NCI-H1436 (cell line): ENCODE measurements at regions not wholly inside any gene's neighbourhood (a gene's known extent, or its start where the extent isn't known, plus 50 kb on each side); places are given as distances from the start of the nearest gene placed in this dataset.

Experiments used
- DNase-seq: peaks from one replicate; lab custom pipeline; 2025; lab: John Stamatoyannopoulos, UW

DNA sequence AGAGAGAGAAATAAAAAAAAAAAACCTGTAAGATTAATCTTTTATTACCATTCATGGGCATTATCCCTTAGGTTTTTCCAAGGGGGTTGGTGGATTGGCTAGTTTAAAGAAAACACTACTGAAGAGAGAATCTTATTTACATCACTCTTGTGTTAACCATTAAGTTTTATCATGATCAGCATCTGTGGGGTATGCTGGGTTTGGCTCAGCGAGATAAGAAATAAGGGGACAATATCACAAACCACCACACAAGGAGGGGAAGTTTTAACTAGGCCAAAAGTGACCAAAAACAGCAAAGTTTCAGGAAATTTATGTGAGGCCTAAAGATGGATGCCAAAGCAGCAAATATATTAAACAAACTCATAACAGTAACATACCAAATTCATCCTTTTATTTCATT lies 548.6 kb downstream of the SLC16A7 start:
- DNase-seq = no peak

DNA sequence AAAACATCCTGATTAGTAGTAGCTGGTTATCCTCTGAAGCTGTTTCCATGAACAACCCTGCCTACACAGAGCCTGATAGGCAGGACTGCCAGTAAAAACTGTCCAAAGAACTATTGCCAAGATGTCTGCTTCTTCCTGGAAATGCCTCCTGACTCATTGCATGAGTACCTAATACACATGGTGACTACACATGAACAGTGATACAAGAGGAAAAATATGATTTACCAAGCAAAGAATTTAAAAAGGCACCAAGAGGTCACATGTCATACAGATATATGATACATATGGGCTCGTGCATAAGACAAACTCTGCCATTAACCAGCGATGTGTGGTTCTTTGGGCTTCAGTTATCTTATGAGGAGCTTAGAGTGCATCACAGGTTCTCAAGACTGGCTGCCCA lies 552.3 kb downstream of the SLC16A7 start:
- DNase-seq = no peak

DNA sequence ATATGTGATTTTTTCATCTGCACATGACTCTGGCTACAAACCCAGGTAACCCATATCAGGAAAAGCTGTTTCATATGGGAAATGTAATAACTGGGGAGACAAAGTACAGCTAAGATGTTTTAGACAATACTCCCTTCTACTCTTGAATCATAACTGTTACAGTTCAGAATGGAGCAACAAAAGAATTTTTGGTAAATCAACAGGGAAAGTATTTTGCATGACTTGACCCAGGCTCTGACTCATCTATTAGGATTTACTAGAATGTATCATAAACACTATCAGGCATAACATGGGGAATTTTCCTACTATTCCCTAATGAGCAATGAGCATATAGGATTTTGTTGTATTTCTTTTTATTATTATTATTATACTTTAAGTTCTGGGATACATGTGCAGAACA lies 553.0 kb downstream of the SLC16A7 start:
- no peak for DNase-seq

DNA sequence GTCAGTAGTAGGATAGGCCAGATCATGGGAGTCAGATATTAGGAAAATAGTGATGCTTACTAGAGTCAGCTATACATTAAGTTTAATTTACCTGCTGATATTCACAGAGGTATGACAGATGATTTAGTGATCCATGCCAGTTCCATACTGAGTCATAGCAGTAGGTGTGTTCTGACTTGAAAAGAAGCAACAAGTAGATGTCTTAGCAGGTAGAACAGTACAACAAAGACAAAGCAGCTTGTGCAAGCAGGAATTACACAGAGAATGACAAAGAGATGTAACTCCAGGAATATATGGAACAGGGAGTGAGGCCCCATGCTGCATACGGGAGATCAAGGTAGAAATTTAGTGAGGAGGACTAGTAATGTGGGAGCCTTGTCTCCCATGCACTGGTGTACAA lies 556.9 kb downstream of the SLC16A7 start:
- no peak for DNase-seq

DNA sequence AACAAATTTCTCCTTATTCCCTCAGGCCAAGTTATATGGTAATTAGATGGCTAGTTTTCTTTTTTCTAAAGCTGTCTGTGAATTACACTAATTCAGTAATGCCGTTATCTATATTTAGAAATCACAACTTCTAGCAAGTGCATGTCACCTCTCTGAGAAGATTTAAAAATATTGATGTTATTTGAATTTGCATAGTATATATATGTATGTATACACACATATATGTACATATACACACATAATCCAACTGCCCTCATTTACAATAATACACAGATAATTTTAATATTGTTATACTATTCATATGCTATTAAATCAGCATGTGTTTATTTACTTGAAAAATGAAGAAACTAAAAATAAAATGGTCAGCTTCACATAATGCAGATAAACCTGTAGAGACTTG lies 563.9 kb downstream of the SLC16A7 start:
- no peak for DNase-seq

DNA sequence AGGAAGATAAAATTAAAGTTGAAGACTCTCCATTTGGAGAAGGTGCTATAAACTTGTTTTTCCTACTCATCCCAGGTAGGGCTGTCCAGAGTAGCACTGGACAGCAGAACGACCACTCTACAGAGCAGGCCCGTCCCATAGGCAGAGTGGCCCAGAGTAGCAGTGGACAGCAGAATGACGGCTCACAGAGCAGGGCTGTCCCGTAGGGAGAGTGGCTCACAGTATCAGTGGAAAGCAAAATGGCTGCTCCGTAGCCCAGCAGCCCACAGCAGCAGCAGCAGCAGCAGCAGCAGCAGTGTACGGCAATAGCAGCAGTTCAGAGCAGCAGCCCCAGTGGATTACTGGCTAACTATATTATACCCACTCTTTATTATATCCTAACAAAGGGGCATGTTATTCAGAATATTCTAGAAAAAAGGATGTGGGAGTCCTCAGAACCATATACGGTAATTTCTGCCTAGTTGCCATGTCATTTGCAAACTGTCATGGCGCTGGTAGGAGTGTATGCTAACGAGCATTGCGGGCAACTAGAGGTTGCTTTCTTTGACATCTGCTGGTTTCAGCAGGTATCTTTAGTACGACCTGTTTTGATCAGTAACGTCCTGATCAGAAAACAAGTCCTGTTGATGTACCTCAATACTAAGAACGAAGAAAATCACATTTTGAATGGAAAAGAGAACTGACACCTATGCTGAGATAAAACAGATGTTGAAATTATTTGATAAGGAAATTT lies 567.3 kb downstream of the SLC16A7 start:
- no peak for DNase-seq

DNA sequence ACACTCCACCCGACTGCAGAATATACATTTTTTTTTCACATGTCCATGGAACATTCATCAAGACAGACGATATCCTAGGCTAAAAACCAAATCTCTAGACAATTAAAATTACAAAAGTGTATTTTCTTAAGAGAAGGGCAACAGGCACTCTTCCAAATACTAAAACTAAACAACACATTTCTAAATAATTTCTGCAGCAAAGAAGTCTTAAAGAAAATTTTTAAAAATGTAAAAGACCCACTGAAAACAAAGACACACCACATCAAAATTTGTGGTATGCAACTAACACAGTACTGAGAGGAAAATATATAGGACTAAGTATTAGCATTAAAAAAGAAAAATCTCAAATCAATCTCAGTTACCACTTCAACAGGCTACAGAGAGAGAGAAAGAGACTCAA lies 570.0 kb downstream of the SLC16A7 start:
- DNase-seq = no peak

DNA sequence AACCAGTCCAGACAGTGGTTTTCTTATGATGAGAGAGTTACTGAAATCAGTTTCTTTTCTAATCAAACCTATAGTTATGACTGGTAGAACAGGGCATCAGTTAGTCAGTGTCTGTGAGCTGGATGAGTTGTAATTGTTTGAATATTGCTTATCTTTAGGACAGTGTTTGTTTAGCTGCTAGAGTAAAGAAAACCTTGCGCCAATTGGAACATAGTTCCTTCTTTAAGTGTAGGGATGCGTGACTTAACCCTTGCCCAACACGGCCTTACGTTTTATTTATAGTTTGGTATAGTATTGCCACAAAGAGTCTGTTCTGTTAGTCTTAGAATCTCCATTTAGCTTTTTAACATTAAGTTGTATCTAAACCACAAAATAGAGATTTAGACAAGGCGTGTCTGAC lies 572.6 kb downstream of the SLC16A7 start:
- no peak for DNase-seq

DNA sequence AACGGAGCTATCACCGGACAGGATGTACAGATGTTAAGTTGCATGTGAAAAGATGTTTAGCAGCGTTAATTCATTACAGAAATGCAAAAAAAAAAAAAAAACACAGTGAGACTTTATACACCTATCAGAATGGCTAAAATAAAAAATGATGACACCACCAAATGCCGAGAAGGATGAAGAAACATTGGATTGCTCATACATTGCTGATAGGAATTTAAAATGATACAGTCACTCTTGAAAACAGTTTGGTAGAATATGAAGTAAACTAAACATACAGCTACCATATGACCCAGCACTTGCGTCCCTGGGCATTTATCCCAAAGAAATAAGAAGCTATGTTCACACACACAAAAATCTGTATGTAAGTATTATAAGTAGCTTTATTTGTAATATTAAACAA lies 574.1 kb downstream of the SLC16A7 start:
- no peak for DNase-seq

DNA sequence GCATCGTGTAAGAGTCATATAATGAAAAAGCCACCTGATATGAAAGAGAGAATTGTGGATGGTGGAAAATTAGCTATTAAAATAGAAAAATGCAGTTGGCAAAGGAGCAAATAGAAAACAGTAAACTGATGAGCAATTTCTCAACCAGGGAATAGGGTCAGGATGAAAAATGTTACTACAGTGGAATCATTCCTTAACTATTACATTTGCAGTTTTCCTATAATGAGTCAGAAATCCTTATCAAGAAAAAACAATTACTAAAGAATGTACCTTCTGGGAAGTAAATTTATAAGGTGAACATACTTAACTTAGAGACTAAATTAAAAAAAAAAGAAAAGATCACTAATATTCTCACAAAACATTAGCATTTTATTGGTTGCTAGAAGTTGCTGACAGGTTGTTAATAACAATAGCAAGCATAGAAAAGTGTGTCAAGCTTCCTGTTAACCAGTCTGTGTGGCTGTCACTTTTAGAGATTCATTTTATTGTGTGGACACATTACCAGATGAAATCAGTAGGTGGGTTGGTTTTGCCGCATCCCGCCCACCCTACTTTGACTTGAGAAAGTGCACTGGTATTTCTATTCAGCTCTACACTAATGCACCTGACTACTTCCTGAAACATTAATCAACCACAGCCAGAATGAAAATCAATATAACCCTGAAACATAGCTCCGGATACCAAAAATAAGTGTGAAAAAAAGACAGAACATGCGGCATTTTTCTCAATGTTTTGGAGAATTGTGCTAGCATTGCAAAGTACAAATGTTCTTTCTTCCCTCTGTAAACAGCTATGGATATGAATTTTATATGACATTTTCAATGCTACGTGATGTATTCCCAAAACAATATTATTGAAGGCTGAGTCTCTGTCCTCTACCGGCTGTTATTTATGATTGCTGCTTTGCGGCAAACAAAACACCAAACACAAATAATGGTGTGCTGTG lies 576.7 kb downstream of the SLC16A7 start:
- DNase-seq = no peak

DNA sequence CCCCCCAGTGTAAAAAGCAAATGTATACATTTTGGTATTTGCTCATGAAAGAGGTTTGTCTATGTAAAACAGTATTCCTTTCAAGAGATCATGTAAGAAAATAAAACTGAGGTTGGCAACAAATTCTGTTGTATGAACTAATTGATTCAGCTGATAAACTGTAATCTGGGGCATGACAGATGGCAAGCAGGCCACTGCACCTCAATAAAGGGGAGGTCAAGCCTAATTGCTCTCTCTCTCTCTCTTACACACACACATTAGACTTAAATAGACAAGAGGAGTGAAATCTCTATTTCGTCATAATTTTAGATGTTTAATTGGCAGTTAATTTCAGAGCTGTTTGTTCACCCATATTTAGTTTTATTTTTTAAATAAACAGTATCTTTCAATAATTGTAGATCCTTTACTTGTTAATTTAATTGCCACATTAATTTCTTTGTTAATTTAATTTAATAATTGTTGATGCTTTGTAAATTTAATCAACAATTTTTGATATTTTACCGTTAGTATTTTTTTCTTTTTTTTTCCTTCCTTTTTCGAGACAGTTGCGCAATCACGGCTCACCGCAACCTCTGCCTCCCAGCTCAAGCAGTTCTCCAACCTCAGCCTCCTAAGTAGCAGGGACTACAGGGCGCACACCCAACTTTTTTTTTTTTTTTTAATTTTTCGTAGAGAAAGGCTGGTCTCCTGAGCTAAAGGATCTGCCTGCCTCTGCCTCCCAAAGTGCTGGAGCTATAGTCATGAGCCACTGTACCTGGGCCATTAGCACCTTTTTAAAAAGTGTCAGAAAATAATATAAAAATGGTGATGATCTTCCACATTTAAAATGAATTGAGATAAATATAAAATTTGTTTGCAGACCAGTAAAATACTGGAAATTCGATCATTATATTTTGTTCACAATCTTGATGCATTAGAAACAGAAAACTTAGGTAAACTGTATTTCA lies 577.7 kb downstream of the SLC16A7 start:
- DNase-seq = no peak

DNA sequence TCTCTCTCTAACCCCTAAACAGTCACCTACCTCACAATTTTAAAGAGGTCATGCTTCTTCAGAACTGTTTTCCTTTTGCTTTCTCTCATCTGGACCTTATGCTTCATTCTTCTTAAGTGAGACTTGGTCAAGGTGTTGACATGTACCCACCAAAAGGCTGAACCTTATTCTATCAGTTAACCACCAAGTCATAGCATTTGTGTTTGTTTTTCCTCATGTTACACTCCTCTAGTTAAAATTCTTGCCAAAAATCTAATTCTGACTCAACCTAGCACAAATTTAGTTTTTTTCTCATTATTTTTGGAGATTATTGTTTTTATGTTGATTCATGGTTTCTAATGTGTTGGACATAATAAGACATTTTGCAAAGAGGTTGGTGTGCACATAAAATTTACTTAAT lies 578.6 kb downstream of the SLC16A7 start:
- DNase-seq = no peak

DNA sequence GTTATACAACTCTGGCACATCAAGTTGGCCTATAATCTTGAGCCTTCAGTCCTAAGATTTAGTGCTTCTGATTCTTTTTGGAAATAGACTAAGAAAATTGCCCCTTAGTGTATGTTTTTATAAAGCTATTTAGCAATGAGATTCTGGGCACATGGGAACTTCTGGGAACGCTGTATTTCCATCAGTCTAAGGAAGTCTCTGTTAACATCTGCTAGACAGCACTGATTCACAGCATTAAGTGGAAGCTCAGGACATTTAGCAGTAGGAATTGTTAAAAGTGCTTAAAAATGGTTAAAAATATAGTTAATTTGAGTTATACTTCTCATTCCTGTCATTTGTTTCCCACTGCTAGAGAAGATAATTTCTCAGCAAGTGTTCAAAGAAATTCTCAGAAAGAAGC lies 579.1 kb downstream of the SLC16A7 start:
- DNase-seq = no peak

DNA sequence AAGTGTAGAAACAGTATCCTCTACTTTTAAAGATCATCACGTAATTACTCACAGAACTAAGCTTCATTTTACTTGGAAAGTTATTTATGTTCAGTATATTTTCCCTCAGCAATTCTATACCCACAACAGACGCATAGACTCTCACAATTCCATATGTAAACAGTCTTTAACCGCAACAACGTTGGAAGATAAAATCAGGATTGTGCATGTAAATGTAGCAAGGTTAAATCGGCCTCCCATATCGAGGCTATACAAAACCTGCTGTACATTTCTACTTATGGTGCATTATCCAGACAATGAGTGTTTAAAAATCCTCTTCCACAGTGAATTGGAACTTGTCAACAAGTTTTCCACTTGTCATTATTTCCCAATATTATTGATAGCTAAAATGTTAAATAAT lies 581.1 kb downstream of the SLC16A7 start:
- DNase-seq = no peak

DNA sequence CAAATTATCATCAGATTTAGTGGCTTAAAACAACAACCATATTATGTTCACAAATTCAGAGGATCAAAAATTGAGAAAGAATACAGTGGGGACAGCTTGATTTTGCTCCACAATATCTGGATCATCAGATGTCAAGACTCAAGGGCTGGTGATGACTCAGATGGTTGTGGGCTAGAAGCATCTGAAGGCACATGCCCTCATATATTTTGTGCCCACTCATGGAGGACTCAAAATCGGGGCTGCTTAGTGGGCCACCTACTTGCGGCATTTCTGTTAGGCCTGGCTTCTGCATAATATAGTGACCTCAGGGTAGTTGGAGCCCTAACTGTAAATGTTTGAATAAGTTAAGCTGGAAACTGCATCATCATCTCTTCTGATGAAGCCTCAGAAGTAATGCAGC lies 584.5 kb downstream of the SLC16A7 start:
- DNase-seq = no peak

DNA sequence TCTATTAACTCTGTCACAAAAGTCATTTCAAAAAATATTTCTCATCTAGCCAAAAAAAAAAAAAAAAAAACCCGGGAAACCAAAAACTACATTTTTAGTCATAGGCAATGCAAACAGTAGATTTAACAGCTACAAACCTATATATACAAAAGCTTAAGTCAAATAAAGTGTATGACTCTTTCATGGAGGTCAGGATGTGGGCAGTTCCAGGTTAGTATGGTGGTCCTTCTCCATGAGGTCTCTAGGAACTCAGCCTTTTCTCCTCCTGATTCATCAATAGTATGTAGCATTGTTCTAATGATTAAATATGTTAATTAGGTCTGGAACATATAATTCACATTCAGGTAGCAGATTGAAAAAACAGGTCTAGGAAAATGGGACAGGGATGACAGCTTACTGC lies 586.5 kb downstream of the SLC16A7 start:
- no peak for DNase-seq

DNA sequence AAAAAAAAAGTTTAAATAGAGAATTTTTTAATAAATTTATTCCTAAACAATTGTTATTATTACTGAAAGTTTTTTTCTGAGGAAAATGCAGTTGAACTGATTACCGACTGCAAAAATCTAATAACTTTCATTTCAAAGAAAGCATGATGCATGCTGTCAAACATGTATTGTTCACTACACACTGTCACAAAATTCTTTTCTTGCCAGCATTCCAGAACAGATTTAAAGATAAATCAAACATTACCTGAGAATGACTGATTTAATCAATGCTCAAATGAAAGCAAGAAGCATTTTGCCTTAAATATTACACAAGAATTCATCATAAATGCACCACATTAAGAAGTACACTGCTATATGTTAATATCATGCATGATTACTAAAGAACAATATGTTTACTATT lies 588.3 kb downstream of the SLC16A7 start:
- DNase-seq = no peak

DNA sequence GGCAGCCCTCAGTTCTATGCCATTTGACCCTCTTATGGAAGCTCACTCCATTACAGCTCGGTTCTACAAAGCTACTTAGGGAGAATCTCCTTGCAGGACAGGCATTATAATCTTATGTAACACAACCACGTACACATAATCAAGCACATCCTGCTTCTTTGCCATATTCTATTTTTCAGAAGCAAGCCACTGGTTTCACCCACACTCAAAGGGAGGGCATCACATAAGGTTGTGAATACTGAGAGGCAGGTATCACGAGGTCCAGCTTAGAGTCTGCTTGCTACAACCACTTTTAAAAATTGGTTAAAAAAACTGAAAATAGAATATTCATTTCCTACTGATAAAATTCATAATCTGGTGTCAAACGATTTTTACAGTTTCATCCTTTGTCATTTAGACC lies 589.2 kb downstream of the SLC16A7 start:
- no peak for DNase-seq

DNA sequence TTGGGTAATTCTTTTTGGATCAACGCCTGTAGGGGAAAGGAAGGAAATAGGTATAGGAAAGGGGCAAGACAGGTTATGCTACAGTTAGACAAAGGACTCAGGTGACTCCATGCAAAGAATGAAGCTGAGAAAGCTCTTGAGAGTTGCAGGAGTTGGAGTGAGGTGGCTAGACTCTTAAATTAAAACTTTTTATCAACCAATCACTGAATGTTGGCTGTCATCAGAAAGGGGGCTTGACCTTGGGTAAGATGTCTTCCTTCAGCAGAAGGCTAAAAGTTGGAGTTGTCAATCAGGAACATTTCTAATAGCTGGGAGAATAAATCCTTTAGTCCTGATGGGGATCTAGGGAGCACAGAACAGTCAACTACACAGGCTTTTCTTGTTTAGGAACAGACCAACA lies 595.4 kb downstream of the SLC16A7 start:
- DNase-seq = no peak

DNA sequence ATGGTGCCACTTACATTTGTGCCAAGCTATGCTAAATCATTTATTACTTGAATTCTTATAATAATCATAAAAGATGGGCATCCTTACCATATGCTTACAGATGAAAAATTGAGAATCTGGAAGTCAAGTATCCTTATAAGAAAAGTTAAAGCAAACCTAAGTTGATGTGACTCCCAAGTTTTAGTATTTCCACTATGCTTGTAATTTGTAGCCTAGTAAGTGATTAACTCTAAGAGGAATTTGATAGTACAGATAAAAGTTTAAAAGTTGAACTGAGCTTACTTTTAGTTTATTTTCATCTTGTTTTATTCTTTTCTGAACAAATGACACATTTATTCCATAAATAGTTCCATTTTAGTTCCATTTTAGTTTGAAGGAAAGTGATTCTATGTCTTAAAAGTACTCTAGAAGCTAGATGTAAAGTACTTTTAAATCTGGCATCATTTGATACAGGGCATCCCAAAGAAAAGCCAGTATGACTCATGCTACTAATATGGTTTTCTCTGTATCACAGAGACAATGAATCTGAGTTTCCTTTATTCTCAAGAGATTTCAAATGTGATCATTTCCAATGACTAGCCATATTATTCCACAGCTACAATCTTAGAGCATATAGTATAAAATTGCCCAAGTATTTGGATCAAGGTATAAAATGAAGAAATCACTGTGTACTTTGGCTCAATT lies 596.0 kb downstream of the SLC16A7 start:
- no peak for DNase-seq

DNA sequence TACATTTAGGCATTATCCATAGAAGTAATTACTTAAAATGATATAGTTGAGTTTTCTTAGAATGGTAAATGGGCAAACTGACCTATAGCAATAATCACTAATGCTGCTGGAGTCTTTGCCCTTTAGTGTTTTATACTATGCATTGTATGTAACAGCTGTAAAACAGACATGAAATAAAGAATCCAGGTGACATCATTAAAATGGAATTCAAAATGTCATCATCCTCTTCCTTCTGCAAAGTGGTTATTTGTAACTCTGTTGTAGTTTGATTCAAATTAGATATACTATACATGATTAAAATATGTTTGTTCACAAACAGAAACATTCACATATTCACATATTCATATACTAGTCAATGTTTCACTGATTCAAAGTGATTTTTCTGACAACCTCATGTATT lies 598.8 kb downstream of the SLC16A7 start:
- DNase-seq = no peak

DNA sequence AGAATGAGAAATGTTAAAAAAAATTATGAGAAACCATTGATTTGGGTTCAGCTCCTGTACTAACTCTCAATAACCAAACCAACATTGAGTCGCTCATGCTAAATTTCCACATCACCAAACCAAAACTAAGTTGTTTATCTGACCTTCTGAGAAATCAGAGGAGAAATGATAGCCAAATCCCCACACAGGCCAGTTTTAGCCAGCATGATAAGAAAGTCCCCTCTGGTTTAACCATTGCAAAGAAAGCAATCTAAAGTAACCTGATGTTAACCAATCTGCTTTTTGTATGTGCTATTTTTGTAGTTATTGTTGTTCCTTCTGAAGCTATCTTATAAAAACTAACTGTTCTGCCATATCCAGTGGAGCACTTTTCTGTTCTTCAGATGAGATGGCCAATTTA lies 599.7 kb downstream of the SLC16A7 start:
- DNase-seq = no peak
